Stimulated activated CD8-positive, alpha-beta memory T cell treated with anti-CD3 and anti-CD28 coated beads, Interleukin-7, amount 100 ng/mL, for 4 hours (primary cell): ENCODE measurements at regions not wholly inside any gene's neighbourhood (a gene's known extent, or its start where the extent isn't known, plus 50 kb on each side); places are given as distances from the start of the nearest gene placed in this dataset.
"Not testable (repeated sequence)": the region's sequence is repeated elsewhere in the genome, so short reads cannot be mapped to it uniquely, and the experiment has no call there.

Experiments used
- DNase-seq, 2 donors: peaks; one replicate each; pipeline ENCODE4 v3.0.0-alpha.2; 2020; ENCODE audit warnings: low read depth in 2 of 2

DNA sequence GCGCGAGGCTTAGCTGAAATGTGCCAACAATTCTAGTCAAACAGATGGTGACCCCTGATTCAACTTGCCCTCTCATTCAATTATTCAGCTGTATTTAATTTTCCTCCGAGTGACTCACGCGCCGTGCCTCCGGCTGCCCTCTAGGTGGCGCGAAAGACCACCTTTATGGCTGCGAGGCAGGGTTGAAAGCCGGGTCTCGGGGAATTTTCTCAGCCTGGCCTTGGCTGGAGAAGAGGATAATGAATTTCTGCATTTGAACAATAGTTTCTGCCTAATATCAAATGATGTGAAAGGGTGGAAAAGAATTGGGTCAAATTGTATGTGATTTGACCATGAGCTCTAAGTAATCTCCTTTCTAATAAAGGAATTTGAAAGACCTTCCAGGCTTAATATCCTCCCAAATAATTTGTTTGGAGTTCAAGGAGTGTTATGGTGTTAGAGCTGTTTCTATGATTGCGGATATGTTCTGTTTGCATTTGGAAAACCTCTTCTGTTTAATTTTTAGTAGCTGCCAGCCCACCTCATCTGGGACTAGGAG, 310.9 kb downstream of the ZNF536 start:
- peak in 1 of 2 donors; percentile 15 for DNase-seq

DNA sequence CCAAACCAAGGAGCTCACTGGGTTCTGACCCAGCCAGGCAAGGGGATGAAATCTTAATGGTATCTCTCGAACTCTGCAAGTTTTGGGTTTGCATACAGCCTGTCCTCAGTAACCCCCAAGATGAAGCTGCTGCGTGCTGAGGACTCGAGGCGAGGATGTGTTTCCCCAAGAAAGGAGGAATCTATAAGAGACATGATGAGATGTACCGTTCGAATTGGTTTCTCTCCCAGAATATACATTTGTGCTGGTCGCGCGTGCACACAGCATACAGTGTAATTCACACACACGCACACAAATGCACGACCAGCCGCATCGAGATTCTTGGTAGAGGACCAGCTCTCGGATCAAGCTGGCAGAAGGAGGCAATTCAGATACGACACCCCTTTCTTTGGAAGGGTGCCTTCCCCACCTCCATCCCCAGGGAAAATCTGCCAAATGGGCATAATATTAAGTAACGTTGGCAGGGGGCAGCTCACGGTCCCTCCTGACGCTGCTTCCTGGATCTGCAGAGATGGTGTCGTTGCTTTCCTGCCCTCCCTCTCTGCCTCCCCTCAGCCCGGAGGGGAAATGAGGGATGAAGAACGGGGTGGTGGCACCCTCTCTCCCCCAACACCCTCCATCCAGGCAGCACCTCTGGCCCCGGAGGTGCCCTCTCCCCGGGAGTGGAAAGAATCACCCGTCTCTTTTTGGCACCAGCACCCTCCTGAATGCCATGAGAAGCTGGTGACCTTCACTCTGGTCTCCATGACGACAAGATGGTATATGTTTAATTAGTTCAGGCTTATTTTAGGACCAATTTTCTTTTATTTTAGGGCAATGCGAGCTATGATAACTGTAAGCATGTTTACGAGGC, 310.2 kb downstream of the ZNF536 start:
- DNase-seq, result no peak

DNA sequence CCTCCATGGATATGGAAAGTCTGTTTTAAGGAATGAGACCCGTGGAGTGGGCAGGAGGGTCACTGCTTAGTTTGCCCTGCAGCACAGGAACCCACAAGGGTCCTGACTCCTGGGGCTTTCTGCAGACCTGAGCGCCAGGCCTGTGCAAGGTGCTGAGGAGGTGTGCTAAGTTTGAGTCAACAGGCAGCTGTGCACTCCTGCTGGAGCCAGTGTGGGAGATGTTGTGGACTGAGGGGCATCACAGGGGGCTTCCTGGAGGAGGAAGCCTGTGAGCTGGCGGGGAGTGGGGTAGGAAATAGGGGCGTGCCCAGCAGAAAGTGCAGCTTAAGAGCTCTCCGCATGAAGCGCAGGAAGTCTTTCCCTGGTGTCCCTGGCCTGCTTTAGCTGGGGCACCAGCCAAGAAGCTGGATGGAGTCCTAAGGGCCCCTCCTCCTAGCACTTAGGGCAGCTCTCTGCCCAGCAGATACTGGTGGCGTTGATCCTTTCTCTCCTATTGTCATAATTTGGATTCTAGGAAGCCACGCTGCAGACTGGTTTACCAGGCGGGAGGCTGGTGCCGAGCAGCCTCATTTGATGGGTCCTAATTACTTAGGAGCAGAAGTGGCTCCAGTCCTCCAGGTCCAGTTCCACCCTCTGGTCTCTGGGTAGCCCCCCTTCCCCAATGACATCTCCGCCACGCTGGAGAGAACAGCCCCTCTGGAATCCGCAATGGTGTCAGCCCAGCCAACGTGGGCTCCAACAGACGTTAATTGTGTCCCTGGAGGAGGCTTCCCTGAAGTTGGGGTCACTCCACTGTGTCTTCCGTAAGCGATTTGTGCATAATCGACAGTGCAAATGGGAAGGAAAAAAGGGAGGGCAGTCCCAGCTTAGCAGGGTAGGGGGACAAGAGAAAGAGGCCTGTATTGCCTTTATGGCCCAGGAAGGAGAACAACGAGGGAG, 309.2 kb downstream of the ZNF536 start:
- no peak for DNase-seq

DNA sequence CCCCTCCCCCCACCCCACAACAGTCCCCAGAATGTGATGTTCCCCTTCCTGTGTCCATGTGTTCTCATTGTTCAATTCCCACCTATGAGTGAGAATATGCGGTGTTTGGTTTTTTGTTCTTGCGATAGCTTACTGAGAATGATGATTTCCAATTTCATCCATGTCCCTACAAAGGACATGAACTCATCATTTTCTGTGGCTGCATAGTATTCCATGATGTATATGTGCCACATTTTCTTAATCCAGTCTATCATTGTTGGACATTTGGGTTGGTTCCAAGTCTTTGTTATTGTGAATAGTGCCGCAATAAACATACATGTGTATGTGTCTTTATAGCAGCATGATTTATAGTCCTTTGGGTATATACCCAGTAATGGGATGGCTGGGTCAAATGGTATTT, 308.2 kb downstream of the ZNF536 start:
- DNase-seq, result not testable (repeated sequence)

DNA sequence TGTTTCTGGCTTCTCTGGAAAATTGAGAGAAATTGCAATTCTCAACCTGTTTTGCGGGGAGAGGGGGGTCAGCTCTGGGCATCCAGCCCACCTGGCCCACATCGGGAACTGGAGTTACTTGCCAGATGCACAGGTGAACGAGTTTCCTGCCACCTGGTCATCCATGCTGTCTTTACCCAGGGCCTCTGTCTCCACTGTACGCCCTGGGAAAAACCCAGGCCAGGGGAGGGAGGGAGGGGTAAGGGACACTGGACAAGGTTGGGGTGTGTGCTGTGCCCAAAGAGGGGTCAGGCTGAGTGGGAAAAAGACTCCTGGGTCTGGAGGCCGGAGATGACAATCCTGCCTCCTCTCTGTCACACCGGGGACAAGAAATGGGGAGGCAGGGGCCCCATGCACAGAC, 307.6 kb downstream of the ZNF536 start:
- no peak for DNase-seq

DNA sequence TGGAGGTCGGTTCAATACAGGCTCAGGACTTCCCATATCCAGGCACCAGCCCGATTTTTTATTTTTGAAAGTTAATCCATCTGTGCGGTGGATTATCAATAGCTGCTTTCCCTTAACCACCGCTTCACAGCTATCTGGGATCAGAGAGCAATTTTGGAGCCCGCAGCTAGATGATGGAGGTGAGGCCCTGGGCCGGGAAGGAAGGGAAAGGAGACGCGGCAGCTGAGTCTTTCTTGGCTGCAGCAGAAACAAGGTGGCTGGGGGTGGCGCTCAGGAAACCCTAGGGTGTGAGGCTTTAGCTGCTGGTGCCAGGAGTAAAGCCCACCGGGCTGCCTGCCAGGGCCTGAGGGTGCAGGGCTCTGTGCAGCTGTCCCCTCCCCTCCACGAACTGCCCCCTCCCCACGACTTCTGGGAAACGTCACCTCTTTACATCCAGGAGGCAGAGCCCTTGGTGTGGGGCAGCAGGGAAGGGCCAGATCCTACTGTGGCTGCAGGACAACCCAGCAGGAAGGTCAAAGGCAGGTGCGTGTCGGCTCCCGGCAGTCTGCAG, 307.0 kb downstream of the ZNF536 start:
- no peak for DNase-seq

DNA sequence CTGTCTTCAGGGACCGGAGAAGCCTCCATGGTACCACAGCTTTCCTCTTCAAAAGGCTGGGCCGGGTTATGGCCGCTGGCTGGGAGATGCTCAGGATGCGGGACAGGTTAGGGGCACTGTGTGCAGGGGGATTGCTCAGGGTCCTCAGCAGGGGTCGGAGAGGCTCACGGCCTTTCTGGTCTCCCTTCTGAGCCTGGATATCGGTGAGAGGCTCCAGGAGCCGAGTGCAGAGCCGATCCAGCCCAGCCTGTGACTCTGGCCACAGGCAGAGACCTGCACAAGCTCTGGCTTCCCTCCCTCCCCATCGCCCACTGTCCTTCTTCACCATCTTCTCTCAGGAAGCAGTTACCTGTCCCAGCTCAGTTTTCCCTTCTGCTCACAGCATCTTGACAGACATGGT, 306.0 kb downstream of the ZNF536 start:
- DNase-seq, result no peak

DNA sequence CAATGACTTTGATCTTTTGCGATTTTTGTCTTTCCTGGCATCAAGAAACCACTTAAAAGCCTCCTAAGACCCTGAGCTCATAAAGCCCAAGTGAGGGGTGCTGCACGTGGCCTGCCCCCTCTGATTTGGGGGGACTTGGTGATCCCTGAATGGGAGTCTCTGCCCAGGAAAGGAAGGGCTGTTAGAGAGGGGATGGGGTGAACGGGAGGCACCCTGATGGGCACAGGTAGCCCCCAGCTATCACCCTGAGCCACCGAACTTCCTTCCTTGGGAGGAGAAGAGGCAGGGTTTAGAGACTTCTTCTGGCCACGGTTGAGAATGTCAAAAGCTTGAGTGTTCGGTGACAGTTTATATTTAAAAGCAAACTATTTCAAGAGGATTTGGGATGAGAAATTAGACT, 305.5 kb downstream of the ZNF536 start:
- no peak for DNase-seq

DNA sequence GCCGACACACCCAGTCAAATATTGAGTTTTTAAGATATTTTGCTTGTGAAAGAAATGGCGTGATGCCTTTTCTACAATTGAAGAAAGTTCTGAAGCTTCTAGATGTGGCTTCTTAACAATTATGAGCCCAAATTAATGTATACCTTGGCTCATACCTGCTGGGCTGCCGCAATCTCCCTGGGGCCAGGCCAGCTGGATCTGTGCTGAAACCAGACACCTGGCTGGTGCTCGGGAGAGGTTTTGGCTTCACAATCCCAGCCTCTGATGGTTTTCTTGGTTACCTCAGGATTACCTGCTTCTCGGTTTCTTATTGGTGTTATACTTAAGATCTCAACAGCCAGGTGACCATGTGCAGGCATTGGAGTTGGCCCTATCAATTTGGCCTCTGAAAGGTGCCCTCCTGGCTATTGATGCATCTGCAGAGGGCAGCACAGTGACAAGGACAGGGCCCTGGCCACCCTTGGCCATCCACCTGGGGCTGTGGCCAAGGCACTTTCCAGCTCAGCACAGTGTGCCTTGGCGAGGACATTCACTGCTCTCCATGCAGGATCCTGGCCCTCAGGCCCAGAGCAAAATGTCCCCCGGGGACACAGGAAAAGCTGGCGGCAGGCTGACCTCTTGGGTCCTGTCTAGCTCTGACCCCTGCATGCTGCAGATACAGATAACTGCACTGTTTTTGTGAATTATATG, 305.0 kb downstream of the ZNF536 start:
- DNase-seq, result no peak

DNA sequence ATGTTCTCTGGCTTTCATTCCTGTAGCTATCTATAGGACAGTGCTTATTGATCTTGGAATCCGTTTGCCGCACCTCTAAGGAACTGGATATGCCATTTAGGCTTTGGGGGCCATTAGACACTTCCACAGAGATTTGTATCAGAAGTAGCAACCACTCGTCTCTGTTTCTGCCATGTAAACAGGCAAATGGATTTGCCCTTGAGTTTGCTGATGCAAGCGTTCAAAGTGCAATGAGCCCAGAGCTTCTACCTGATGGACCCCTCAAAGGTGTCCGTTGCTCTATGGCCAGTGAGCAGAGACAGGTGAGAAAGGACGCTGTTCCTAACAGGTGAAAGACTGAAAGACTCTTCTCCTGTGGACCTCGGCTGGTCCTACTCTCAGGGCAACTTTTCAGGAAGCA, 302.9 kb downstream of the ZNF536 start:
- no peak for DNase-seq

DNA sequence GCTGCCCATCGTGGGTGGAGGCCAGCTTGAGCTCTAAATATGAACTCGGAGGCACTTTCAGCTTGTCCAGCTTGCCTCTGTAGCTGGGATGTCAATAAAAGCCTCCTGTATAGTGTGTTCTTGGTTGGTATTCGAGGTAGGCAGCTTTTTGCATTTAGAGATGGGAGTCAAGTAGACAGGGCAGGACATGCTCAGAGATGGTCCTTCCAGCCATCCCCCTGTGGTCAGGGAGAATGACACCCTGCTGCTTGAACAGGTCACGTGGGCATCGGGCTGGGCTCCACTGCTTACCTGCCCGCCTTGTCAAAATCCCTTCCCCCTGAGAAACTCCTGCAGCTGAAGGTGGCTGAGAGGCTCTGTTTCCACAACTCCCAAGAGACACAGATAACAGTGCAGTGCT, 302.5 kb downstream of the ZNF536 start:
- no peak for DNase-seq

DNA sequence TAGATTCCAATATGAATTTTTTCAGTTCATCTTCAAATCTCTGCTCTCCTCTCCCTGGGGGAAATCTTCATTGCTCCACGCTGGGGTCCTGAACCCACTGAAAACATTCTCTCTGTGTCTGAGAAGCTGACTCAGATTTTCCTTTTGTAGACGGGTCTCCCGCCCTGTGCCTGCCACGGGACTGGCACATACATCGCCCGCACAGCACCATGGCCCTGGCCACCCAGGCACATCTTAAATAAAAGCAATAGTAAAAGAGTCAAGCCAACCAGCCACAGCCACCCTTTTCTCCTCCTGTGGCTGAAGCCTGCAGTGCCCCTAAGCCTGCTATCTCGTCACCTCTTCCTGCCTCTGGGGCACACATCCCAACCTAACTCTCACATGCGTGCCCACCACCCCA, 301.2 kb downstream of the ZNF536 start:
- no peak for DNase-seq

DNA sequence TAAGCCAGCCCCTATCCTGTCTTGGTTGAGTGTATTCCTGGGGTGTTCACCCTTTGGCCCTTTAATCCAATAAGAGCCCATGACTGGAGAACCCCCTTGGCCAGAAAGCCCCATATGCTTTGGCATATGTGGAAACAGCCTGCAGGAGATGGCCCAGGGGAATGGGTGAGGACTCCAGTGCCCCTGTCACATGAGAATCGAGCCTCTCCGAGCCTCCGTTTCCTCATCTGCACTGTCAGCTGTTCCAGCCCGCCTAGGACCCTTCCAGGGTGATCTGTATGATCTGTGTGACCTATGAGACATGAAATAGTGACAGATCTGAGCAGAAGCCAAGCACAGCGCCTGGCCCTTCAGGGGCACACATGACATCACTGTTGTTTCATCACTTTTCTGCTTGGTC, 300.7 kb downstream of the ZNF536 start:
- no peak for DNase-seq

DNA sequence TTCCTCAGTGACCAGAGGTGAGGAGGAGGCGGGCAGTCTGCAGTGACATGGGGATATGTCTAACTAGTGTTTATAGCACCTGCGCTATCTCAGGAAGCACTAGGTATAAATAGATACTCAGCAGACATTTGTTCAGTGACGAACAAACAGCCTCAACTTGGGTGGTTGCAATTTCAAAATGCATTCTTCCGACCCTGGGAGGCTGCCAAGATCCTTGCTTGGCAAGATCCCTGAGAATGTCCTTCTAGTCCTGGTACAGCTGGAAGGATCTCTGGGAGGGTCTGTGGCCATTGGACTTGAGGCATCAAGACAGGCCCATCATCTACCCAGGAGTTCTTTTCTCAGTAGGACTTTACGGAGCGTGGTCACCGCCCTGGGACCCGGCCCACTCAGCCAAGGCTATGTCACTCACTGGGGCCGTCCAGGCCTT, 299.5 kb downstream of the ZNF536 start:
- no peak for DNase-seq

DNA sequence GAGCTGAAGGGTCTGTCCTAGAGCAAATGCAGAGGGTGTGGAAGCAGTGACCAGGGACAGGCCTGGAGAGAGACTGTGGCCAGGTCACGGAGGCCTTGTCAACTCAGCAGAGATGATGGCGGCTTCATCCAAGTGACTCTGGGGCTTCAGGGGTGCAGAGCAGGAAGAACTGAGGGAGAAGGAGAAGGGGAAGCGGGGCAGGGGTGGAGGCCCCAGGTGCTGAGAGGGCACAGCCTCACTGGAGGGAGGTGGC, 299.1 kb downstream of the ZNF536 start:
- no peak for DNase-seq

DNA sequence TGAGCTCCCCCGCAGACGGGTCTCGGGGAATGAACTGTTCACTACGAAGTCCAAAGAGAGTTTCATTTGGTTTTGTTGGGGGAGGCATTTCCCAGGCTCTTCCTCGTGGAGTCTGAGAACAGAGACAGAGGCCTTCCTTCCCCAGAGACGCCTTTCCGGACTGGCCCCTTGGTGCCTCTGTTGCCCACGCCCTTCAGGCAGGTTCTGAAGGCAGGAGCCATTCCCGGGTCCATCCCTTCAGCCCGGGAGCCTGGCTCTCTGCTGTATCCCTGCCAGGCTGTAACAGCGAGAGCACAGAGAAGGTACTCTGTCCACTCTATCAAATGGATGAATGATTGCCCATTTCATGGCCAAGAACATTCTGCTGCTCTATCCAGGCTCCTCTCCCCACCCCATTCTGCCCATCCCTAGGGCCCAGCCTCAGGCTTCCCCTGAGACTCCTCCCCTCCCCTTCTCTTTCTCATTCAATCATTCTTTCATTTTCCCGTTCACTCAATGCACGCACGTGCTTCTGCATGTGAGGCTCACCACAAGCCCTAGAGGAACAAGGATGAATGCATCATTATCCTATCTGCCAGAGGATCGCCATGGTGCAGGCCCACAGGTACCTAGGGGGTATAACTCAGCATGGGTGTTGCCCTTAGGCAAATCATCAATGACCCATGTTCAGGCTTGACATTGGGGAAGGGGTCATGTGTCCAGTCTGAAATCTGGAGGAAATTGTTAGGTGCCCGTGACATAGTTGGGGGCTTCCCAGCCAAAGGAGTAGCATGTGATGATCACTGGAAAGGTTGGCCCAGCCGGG, 298.6 kb downstream of the ZNF536 start:
- no peak for DNase-seq

DNA sequence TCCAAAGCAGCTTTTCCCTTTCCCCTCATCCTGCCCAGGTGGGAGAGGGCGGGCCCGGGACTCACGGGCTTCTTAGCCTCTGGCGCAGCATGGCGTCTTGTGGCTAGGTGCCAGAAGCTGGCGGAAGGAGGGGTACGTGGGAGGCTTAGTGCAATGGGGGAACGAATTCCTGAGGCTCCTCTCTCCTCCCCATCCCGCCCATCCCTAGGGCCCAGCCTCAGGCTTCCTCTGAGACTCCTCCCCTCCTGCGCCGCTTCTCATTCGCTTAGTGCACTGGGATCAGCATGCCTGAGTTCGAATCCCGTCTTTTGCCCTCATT, 297.8 kb downstream of the ZNF536 start:
- DNase-seq, result no peak

DNA sequence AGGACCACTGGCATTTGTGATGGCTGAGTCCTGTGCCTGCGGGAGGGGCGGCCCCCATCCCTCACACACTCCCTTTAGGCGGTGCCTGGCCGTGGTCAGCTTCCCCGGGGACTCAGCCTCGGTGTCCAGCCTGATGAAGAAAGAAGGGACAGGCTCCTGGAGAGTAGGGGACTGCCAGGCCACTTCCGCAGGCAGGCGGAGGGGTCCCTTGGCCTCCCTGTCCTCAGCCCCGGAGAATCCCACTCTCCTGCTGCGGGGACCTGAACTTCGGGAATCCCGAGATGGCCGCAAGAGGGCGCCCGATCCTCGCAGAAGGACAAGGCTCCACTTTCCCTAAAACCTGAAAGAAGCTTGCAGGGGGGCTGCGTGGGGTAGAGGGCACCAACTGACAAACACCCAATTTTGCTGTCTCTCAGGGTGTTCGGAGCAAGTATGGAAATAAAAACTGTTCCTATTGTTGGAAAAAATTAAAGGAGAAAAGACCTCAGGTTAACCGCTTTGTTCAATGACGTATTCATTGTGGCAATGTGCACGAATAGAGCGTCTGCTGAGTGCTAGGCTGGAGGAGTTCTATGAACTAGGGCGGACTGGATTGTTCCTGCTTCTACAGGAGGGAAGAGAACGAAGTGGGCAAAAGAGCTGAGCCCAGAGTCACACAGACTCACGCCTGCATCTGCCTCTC, 297.3 kb downstream of the ZNF536 start:
- DNase-seq, result peak; percentile 7 to 8

DNA sequence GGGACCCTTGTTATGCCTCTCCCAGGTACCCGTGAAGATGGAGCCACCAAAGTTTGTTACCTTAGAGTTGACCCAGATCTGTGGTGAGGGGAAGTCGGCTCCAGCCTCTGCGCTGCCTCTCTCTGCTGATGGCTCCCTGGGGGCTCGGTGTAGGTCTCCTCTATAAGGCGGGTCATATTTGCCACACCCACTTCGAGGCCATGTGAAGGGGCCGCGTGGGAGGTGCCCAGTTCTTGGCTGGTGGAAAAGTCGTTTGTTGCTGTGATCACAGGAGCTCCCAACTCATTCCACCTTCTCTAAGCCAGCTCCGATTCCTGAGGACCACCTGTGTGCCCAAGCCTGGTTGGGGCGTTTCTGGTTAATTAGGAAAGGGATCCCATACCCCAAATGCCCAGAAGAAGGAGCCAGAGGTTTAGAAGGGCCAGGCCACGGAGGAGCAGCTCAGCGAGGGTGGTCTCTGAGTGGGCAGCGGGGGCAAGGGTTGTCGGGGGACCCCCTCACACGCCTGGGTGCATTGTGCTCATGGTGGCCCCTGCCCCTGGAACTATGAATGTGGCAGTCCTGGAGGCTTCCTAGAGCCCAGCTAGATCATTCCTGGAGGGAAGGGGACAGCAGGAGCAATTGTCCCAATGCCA, 296.5 kb downstream of the ZNF536 start:
- DNase-seq, result no peak

DNA sequence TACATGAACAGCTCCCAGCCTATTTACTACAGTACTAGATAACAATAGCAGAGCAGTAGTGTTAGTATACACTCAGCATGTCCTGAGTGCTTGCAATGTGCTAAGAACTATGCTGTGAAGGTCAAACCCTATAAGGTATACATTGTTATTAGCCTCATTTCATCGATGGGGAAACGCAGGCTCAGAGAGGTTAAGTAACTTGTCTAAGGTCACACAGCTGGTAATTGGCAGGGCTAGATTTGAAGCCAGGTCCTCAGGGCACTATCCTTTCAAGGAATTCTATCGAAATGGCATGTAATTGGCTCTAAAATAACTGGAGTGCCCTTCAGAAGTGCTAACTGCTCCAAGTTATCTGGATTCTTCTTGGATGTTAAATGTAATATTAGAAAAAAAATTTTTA, 295.6 kb downstream of the ZNF536 start:
- DNase-seq, result no peak
